HTR-8/SVneo (cell line): ENCODE measurements at regions not wholly inside any gene's neighbourhood (a gene's known extent, or its start where the extent isn't known, plus 50 kb on each side); places are given as distances from the start of the nearest gene placed in this dataset.

Experiments
- DNase-seq: peaks from one replicate; pipeline ENCODE4 v3.0.0; 2011; ENCODE audit warnings: low spot score, mixed read lengths; ENCODE audit not compliant: insufficient read length
- FAIRE-seq: peaks from 2 replicates; lab custom pipeline; 2011; peaks lifted over from hg19 to GRCh38; lab: Jason Lieb, UNC

GRCh38 chr5:73395256-73395655, 53.3 kb downstream of the FOXD1 start:
- FAIRE-seq (no peak), DNase-seq (no peak)

GRCh38 chr5:73394610-73395009, 54.0 kb downstream of the FOXD1 start:
- FAIRE-seq (no peak), DNase-seq (no peak)

- FAIRE-seq: no peak
- no peak for DNase-seq
These were observed 54.7 kb downstream of the FOXD1 start for GRCh38 chr5:73393611-73394489.

GRCh38 chr5:73392775-73393174, 55.8 kb downstream of the FOXD1 start:
- FAIRE-seq (no peak), DNase-seq (no peak)

GRCh38 chr5:73391441-73391881, 57.1 kb downstream of the FOXD1 start:
- DNase-seq: no peak
- FAIRE-seq: no peak

GRCh38 chr5:73390972-73391371, 57.6 kb downstream of the FOXD1 start:
- no peak for DNase-seq
- FAIRE-seq: no peak

- DNase-seq: no peak
- FAIRE-seq: peak; percentile 26
These were observed 59.8 kb downstream of the FOXD1 start for GRCh38 chr5:73388740-73389139.

GRCh38 chr5:73388306-73388684, 60.3 kb downstream of the FOXD1 start:
- no peak for FAIRE-seq
- DNase-seq: peak; percentile 53

- no peak for DNase-seq
- no peak for FAIRE-seq
These were observed 60.8 kb downstream of the FOXD1 start for GRCh38 chr5:73387601-73388305.

GRCh38 chr5:73387149-73387591, 61.4 kb downstream of the FOXD1 start:
- DNase-seq: no peak

GRCh38 chr5:73384861-73385260, 63.7 kb downstream of the FOXD1 start:
- no peak for DNase-seq
- FAIRE-seq: no peak

More at GRCh38 chr5:73387149-73387591, 61.4 kb downstream of the FOXD1 start:
- no peak for FAIRE-seq

GRCh38 chr5:73382401-73382740, 66.2 kb downstream of the FOXD1 start:
- DNase-seq (no peak), FAIRE-seq (no peak)

GRCh38 chr5:73381590-73382400, 66.8 kb downstream of the FOXD1 start:
- DNase-seq (no peak), FAIRE-seq (no peak)

- FAIRE-seq: no peak
- no peak for DNase-seq
These were observed 67.6 kb downstream of the FOXD1 start for GRCh38 chr5:73380710-73381589.

GRCh38 chr5:73380041-73380440, 68.5 kb downstream of the FOXD1 start:
- FAIRE-seq (no peak), DNase-seq (no peak)

GRCh38 chr5:73379435-73379834, 69.1 kb downstream of the FOXD1 start:
- FAIRE-seq (no peak), DNase-seq (no peak)

- FAIRE-seq: no peak
- no peak for DNase-seq
These were observed 69.8 kb downstream of the FOXD1 start for GRCh38 chr5:73378765-73379164.

- FAIRE-seq (no peak), DNase-seq (no peak)
These were observed 70.5 kb downstream of the FOXD1 start for GRCh38 chr5:73378070-73378469.

GRCh38 chr5:73376618-73377170, 71.9 kb downstream of the FOXD1 start:
- no peak for FAIRE-seq
- DNase-seq: peak; percentile 41
